GM21717 (cell line): ENCODE measurements at regions not wholly inside any gene's neighbourhood (a gene's known extent, or its start where the extent isn't known, plus 50 kb on each side); places are given as distances from the start of the nearest gene placed in this dataset.

Experiments
- ATAC-seq: cut with Tn5 transposase; IDR thresholded peaks from one replicate; pipeline ENCODE4 v1.9.1; 2021; ENCODE audit warnings: mild to moderate bottlenecking, moderate library complexity; ENCODE audit not compliant: unreplicated experiment

DNA sequence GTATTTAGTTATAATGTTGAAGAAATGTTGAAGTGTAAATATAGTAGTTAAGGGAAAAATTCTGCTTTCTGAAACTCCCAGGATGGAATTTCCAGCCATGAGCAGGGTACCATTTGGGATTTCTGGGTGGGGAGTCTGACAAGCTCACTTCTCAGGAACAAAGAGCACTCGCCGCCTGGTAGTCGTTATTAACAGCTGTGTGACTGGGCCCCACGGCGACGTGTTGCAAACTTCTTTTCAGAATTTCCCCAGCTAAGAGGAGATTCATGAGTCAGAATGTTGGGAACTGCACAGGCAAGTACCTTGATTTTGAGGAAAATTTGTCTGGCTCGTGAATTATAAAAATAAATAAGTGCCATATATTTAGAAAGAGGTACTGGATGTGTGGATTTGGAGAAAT is 103.7 kb downstream of the LACC1 start:
- no peak for ATAC-seq

DNA sequence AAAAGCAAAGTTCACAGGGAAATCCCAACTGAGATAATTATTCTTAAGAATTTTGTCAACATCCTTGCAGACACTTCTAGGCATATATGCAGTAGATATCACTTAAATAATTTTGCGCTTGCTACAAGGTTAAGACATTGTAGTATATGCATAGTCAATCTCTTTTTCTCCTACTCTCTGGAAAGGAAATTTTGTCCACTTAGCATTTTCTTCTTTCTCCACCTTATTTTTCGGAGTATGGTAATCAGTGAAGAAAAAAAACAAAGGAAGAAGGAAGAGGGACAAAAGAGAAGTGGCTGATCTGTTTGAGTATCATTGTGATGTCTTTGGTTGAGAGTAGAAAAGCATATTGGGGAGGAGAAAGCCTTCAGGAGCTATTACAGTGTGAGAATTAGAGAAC is 104.6 kb downstream of the LACC1 start:
- ATAC-seq = no peak

DNA sequence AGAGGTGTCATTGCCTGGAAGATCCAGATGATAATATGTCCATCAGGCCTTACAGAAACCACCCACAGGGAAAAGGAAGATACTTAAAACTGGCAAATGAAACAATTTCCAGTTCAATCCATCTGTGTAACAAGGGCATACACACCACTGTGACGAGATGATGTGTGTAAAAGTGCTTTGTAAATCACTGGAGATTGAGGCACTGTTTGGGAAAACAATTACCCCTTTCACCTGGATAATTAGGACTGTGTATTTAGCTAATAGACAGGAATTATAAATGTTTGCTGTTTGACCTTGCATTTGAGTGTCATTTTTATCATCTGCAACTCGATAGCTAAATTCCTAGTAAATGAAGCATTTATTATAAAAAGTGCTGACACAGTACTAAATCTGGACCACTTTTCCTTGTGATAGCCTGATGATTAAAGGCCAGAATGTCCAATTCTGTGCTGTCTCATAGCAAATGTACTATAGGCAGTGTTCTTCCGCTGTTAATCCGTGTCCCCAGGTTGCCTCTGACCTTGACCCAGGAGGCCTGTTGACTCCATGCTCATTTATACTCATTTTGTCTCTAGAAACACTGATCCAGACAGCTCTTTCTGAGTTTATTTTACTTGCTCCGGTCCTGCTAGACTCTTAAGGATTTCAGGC is 105.8 kb downstream of the LACC1 start:
- no peak for ATAC-seq

DNA sequence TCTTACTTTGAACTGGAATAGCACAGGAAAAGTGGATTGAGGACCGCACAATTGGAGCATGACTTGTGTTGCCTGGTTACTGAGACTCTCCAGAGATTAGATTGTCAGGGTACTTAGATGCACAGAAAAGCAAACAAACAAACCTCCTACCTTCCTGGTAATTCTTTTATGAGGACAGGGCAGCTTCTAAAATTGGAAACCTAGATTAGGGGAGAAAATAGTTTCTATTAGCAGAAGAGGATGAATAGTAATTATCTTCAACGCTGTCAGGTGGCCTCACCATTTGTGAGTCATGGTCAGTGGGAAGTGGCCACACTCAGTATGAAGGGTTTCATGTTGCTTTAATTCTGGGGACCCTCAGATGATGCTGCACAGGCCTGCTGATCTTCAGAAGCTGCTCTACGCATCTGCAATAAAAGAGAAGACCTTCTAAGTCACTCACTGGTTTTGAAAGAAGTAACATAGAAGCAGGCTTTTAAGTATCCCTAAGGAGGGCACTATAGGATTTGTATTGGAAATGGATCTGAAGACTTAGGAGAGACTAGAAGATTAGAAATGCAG is 106.8 kb downstream of the LACC1 start:
- ATAC-seq = no peak

DNA sequence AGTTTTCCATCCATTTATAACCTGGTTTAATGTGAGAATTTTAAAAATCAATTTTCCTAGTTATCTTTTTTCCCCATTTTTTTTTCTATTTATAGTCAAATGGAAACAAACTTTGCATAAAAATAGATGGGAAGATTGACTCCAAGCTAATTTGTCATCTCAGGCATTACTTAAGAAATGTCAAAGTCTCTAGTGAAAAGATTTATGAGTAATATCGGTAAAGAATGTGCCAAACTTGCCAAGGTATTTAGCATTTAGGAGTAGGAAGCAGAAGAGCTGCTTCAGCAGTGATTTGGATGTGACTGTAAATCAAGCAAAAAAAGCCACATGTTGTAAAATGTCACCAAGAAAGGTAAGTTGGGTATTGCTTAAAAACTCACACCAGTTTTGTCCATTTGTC is 108.6 kb downstream of the LACC1 start:
- ATAC-seq = no peak

DNA sequence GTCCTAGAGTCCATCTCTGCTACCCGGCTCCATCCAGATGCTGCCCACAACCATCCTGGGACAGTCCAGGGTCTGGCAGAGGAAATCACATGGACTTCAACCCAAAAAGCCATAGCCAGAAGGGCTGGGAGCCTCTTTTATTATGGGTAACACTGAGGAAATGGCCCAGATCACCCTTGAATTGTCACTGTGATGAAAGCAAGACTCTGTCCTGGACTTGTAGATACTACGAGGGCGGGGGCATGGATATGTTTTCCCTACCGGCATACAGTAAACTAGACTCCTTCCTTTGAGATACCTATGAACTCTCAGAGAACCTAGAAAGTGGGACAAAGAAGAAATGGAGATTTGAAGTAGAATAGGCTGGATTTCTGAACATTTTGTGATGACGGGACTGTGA is 110.3 kb downstream of the LACC1 start:
- ATAC-seq = no peak

DNA sequence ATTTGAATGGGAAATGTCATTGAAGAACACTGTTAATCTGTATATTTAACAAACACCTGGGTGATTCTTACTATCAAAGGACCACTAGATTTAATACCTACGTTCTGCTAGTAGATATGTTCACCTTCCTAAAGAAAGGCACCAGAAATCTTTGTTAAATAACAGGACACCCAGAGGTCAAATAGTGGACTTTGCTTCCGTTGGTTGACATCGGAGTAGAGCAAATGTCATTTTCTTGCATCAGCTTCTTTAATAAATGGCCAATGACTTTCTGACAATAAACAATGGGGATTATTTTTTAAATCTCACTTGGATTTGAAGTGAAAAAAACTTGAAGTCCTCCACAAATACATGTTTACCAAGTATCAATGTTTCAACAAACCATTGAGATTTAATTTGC is 111.1 kb downstream of the LACC1 start:
- no peak for ATAC-seq

DNA sequence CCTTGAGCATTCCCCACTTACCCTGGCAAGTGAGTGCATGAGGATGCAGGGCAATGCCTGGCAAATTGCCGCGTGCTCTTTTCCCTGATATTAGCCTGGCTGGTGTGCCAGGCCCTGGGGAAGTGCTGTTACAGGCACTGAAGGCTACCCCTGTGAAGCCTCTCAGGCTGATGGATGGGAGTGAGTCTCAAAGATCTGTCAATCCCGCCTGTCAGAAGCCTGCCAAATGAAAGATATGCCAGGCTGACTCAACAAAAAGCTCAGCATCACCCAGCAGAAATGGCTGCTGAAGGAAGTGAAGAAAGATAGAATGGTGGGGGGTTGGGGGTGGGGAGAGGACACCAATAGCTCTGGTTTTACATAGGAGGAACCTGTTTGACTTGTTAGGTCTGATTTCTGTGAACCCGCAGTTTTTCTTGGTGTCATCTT is 112.1 kb downstream of the LACC1 start:
- no peak for ATAC-seq

DNA sequence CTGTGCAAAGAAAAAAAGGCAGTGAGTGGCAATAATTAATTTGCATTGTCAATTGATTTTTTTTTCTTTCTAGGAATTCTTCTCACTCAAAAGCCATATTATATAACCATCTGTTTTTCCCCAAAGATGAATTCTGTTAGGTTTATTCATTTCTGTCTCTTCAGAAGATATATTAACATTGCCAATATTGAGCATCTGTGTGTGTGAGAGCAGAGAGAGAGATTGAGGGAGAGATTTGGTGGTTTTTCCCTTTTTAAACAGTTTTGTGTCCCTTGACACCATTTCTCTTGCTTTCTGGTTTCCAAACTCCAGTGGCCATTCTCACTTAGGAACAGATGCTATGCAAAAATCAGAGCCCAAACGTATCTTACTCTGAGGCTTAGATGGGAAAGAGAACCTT is 112.5 kb downstream of the LACC1 start:
- no peak for ATAC-seq

DNA sequence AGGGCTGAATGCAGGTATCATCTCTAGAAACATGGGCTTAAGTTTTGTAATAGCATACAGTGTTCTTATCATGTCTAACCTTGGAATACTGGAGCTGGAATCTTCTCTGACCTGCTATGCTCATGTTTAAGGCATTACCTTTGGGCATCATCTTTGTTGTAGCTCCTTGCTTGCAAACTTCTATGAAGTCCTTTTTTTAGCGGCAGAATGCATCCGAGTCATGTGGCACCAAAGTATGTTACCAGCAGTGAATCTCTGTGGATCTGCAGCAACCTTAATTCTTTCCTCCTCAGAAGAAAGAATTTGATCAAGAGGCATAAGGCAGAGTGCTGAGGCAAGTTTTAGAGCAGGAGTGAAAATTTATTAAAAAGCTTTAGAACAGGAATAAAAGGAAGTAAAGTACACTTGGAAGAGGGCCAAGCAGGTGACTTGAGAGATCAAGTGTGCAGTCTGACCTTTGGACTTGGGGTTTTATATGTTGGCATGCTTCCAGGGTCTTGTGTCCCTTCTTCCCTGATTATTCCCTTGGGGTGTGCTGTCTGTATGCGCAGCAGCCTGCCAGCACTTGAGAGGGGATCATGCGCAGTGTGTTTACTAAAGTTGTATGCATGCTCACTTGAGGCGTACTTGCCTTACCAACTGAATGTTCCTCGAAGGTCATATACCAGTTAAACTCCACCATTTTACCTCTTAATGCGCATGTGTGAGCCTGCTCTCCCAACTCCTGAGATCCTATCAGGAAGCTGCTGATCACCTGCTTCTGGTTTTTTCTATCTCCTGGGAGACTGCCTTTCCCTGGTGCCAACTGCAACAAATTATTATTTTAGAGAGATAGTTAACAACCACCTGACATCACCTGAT is 115.5 kb downstream of the LACC1 start:
- ATAC-seq = no peak

DNA sequence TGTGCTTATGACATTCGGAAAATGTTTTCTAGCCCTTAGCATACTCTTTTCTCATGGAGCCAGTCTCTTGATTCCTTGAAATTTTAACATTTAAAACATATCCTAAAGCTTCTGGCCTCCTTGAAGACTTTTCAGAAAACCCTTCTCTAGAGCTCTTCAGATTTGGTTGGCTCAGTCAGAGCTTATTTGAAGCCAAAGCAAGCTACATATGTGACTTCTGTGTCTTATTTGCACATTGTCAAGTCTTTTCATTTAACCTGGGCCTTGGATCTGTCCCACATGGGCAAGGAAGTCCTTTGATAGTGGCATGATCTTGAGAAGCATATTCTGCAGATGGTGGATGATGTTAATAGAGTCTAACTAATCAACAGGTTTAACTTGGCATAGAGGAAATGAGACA is 116.5 kb downstream of the LACC1 start:
- no peak for ATAC-seq

DNA sequence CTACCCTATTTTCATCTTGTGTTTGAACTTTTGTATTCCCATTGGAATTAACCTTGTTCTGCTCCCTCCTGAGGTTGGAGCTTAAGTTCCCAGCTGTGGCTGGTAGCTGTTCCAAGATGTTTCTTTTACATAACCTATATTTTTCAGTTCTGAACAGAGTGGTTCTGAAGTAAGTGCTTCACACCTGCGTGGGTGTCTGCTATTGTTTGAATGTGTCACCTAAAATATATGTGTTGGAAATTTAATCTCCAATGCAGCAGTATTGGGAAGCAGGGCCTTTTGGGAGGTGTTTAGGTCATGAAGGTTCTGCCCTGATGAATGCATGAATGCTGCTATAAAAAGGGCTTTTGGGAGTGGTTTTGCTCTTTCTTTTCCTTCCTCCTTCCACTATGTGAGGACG is 123.8 kb downstream of the LACC1 start:
- ATAC-seq = no peak

DNA sequence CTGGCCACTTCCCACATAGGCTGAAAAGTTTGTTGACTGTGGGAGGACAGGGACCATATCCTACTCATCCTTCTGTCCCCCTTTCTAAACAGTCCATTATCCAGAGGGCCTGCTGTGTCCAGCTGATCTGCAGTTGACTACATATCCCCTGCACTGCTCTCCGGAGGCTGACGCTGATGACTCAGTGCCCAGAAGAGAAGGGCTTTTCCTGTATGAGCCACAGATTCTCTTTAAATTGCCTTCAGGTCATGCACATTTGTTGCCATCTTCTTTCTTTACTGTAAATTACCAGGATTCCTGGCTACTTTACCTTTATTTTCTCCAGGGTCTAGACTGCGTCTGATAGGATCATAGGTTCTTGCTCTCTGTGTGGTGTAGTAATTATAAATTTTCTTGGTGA is 125.2 kb downstream of the LACC1 start:
- no peak for ATAC-seq

DNA sequence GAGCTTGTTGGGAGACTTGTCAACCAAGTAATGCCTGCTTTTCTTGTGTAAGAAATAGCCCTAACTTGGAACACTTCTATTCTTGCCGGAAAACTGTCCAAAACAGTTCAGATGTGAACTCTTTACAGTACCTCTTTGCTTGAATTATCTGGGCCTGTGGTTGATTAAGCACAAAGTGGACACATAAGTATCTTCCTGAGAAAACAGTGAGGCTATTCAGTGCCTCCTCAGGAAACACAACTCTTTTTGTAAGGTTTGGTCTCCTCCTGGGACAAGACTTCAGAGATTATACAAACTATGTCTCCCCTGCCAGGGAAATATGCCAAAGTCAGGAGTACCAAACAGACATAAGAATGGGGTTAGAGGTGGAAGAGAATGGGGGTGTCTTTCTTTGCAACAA is 127.7 kb downstream of the LACC1 start:
- no peak for ATAC-seq

DNA sequence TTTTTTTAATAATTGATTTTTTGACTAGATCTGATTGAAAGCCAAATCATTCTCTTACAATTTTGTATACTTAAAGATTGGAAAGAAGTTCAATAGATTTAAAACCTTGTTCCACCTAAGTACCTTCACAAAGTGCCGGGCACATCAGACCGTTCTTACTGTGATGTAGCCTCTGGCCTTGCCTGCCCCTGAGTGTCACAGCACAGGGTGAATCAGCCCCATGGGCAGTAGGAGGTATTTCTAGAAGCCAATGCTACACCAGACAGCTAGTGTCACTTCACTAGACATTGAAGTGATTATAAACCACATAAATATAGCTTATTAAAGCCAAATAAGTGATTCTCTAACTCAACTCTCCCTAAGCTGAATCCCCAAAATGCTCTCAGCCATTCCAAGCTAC is 131.3 kb downstream of the LACC1 start:
- ATAC-seq = no peak

DNA sequence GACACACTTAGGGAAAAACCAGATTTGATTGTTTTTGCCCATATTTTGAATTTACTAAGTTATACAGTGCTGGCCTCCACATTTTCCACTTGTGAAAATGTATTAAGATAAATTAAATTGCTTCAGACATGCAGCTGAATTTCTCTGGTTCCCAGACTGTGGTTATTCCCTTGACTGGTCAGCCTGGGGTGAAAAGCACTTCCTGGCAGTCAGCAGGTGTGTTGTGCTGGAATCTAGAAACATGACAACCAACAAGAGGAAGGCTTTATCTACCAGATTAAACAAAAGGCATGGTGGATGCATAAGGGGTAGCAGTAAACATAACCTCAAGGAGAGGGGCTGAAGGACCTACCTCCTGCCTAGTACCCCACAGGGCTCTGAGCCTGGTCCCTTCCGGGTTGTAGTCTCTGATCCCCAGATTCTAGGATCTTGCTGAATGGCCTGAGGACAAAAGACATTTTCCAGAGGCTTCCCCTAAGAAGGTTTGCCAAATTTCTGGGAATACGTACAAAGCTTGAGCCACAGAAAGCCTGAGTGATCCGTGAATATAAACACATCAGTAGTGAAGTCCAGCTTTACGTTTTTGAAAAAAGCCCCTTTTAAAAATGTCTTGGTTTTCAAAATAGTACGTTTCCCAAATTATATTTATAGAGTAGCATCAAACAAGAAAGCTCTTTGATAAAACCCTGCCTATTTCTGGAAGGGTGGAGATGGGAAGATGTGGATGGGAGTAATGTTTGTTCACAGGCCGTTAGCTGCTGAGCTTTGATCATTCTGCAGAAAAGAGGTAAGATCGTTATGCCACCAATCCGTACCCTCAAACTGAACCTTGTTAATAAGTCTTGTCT is 133.4 kb downstream of the LACC1 start:
- no peak for ATAC-seq

DNA sequence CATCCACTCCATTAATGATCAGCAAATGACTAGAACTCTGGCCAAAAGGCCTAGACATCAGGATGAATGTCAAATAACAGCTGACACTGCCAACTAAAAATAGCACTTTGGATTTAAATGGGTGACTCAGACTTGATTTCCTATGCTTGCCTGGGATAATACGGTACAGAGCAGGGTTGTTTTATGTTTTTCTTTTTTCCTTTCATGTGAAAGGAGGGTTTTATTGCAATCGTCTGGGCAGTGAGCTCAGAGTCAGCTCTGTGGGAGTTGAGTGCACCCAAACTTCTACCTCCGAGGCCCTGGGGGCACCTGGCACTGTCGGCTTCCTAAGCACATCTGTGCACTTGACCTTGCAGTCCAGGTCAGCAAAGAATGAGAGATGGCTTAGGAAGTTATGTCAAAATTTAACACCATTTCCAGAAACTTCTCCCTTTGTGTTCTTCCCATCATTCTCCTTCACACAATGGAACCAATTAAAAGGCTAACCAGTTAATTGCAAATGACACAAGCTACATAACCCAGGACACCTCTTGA is 134.1 kb downstream of the LACC1 start:
- ATAC-seq = no peak

DNA sequence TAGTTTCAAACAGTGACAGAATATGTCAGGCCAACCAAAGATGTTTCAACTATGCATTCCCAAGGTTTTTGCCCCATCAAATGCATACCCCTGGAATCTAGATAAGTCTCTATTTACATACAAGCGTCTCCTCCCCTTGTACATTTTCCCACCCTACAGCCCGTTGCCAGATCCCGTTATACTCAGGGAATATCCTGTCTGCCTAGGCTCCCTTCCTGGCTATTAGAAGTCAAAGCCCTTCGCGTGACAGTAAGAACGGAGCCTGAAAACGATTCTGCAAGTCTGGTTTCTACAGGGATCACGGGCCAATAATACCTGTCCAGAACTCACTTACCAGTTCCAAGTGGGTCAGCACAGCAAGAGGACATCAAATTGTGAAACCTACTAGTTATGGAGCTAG is 134.8 kb downstream of the LACC1 start:
- ATAC-seq = no peak

DNA sequence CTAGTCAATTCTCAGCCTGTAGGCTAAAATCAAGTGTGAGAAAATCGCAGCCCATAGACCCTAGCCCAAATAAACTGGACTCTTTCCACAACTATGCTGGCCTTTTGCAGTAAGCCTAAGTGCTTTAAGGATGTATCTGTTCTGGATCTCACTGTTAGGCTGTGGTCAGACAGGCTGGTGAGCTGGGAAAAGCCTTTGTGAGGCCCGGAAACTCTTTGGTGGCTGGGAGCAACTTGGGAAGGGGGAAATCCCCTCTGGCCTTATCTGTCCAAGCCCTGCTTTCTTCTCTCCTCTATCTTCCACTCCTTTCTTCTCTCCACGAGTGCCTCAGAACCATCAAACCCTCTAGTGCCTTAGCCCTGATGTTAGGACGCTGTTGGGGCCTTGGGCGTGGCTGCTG is 135.4 kb downstream of the LACC1 start:
- no peak for ATAC-seq

DNA sequence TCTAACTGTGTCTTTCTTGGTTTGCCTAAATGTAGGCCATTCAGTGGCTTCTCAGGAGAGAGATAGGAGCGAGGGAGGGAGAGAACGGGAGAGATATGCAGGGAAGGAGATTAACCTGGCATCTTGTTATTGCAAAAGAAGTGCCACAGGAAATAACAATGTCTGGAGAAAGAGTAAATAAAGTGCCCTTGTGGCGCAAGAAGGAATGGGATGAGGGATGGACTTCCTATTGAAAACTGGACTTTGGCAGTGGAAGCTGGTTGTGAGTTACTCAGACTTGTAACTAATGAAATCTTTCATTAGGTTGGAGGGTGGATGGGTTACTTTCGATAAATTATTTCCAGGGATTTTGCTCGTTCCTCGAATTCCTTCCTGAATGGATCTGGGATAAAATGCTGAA is 136.1 kb downstream of the LACC1 start:
- no peak for ATAC-seq

DNA sequence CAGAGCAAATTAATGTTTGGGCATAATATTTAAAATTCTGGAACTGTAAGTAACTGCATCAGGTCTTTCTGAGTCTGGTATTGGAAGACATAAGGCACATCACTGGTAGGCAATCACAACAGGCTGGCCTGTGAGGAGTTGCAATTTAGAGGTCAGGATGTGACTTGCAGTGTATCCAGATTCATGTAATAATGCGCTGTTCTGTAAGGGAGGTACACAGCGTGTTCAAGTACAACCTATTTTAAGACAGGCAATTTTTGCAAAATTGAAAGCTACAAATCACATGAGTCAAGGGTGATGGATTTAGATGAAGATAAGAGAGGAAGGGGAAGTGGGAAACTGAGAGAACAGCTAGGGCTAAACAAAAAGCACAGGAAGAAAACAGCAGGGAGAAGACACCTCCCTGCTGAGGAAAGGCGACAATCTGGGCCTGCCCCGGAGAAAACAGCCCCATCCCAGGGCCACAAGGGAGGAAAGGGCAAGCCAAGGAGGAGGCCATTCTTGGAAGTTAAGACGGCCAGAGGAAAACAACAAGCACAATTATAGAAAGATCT is 138.1 kb downstream of the LACC1 start:
- no peak for ATAC-seq
